Right cardiac atrium (tissue), 5 donors: ENCODE measurements at regions not wholly inside any gene's neighbourhood (a gene's known extent, or its start where the extent isn't known, plus 50 kb on each side); places are given as distances from the start of the nearest gene placed in this dataset.

Experiments used
- ATAC-seq, 2 donors: fragments of 200-7000 bp; cut with Tn5 transposase; one replicate each; pipeline versions ENCODE4 v1.8.0 to v1.9.1; 2020; ENCODE audit warnings: moderate library complexity in 2 of 2, mild to moderate bottlenecking in 1 of 2
- DNase-seq, 3 donors: peaks; one replicate each; pipeline ENCODE4 v3.0.0-alpha.2; 2020
- H3K27ac ChIP-seq: one replicate; pipeline ENCODE4 v1.5.1; 2013; ENCODE audit warnings: mild to moderate bottlenecking, low read length, control low read depth, moderate library complexity
- H3K27me3 ChIP-seq: one replicate; pipeline ENCODE4 v1.6.1; 2013; ENCODE audit not compliant: control insufficient read depth, insufficient read depth
- H3K4me1 ChIP-seq: one replicate; pipeline ENCODE4 v1.6.1; 2013; ENCODE audit warnings: low read length; ENCODE audit not compliant: control insufficient read depth, insufficient read depth
- H3K4me3 ChIP-seq: one replicate; pipeline ENCODE4 v1.5.1; 2013; ENCODE audit warnings: low read length, control low read depth
- H3K9me3 ChIP-seq: one replicate; pipeline ENCODE4 v1.6.1; 2013; ENCODE audit warnings: low read length; ENCODE audit not compliant: control insufficient read depth
- WGBS: extraction: QIAGEN DNeasy Blood & Tissue Kit; methylation state at CpG from one replicate; pipeline ENCODE4 v1.1.7; 2013; 5-methylcytosine and 5-hydroxymethylcytosine counted together
- intact Hi-C, 4 donors: fragments of 100-400 bp; cut with DNase I; formaldehyde crosslinking; loops; one replicate each; pipeline versions ENCODE4 v1.11.0 to v1.14.0; 2022 to 2023
- donor health status: healthy with polysubstance abuse.
- donor health status: DM: no; HTN: yes; CAD: no.
- donor health status: DM: no; HTN: no; CAD: no.
- donor health status: DM: no; HTN: yes; CAD: no; lungs with severe emphysema.
- donor health status: DM: yes; HTN: yes; CAD: no.

GRCh38 chr2:11097038-11097720 is 58.1 kb upstream of the SLC66A3 start:
- Histone ChIP-seq H3K9me3 (no peaks in the 10 kb centered on the region), H3K27ac (no peak overlapping the region), H3K27me3 (no peaks in the 10 kb centered on the region), H3K4me3 (no peak overlapping the region), H3K4me1 (no peaks in the 10 kb centered on the region)
- no peak for ATAC-seq
- WGBS, result 76% methylated on average over 13 of the region's 13 CpGs
- intact Hi-C loops, result no loop called here
- peak in 1 of 3 donors; percentile 61 for DNase-seq

GRCh38 chr2:11097854-11098387 is 57.3 kb upstream of the SLC66A3 start:
- WGBS, result 81% methylated on average over 13 of the region's 13 CpGs
- no peak overlapping the region for H3K27ac ChIP-seq
- H3K9me3 ChIP-seq, result no peaks in the 10 kb centered on the region
- intact Hi-C loops, result no loop called here
- DNase-seq (no peak), ATAC-seq (no peak)
- H3K27me3 ChIP-seq, result no peaks in the 10 kb centered on the region
- H3K4me3 ChIP-seq, result no peak overlapping the region
- H3K4me1 ChIP-seq, result no peaks in the 10 kb centered on the region

- WGBS, result 90% methylated on average over 14 of the region's 14 CpGs
- no peak for ATAC-seq
- intact Hi-C loops, result no loop called here
- Histone ChIP-seq H3K27ac (no peak overlapping the region), H3K9me3 (no peaks in the 10 kb centered on the region), H3K27me3 (no peaks in the 10 kb centered on the region), H3K4me3 (no peak overlapping the region), H3K4me1 (no peaks in the 10 kb centered on the region)
- no peak for DNase-seq
These were observed 55.9 kb upstream of the SLC66A3 start for GRCh38 chr2:11099122-11100065.

- ATAC-seq, result no peak
- 92% methylated on average over 6 of the region's 6 CpGs for WGBS
- H3K4me1 ChIP-seq, result no peaks in the 10 kb centered on the region
- H3K4me3 ChIP-seq, result no peak overlapping the region
- intact Hi-C loops, result no loop called here
- H3K9me3 ChIP-seq, result no peaks in the 10 kb centered on the region
- no peak overlapping the region for H3K27ac ChIP-seq
- no peak for DNase-seq
- H3K27me3 ChIP-seq, result no peaks in the 10 kb centered on the region
These were observed 55.1 kb upstream of the SLC66A3 start for GRCh38 chr2:11100130-11100529.

GRCh38 chr2:11100976-11101375 is 54.3 kb upstream of the SLC66A3 start:
- no peaks in the 10 kb centered on the region for H3K4me1 ChIP-seq
- H3K9me3 ChIP-seq, result no peaks in the 10 kb centered on the region
- H3K27ac ChIP-seq, result no peak overlapping the region
- DNase-seq (no peak), ATAC-seq (no peak)
- no peak overlapping the region for H3K4me3 ChIP-seq
- intact Hi-C loops, result no loop called here
- 93% methylated on average over 6 of the region's 6 CpGs for whole genome bisulfite sequencing
- no peaks in the 10 kb centered on the region for H3K27me3 ChIP-seq

- Histone ChIP-seq H3K4me3 (no peak overlapping the region), H3K27ac (no peak overlapping the region), H3K27me3 (no peaks in the 10 kb centered on the region), H3K9me3 (no peaks in the 10 kb centered on the region), H3K4me1 (no peaks in the 10 kb centered on the region)
- 82% methylated on average over 4 of the region's 4 CpGs for WGBS
- ATAC-seq, result no peak
- intact Hi-C loops, result no loop called here
- no peak for DNase-seq
These were observed 53.8 kb upstream of the SLC66A3 start for GRCh38 chr2:11101430-11101829.

GRCh38 chr2:11102466-11102865 is 52.8 kb upstream of the SLC66A3 start:
- intact Hi-C loops, result no loop called here

GRCh38 chr2:11102956-11103860 is 52.1 kb upstream of the SLC66A3 start:
- Histone ChIP-seq H3K27ac (no peak overlapping the region), H3K4me1 (no peaks in the 10 kb centered on the region), H3K4me3 (no peak overlapping the region), H3K9me3 (no peaks in the 10 kb centered on the region), H3K27me3 (no peaks in the 10 kb centered on the region)
- intact Hi-C loops, result no loop called here
- no peak for DNase-seq
- ATAC-seq, result no peak
- 84% methylated on average over 25 of the region's 25 CpGs for WGBS

More at GRCh38 chr2:11102466-11102865, 52.8 kb upstream of the SLC66A3 start:
- no peaks in the 10 kb centered on the region for H3K4me1 ChIP-seq
- DNase-seq (no peak), ATAC-seq (no peak)
- no peak overlapping the region for H3K27ac ChIP-seq
- no peak overlapping the region for H3K4me3 ChIP-seq
- no peaks in the 10 kb centered on the region for H3K27me3 ChIP-seq
- WGBS, result 85% methylated on average over 11 of the region's 11 CpGs
- no peaks in the 10 kb centered on the region for H3K9me3 ChIP-seq

- intact Hi-C loops, result no loop called here
- no peaks in the 10 kb centered on the region for H3K9me3 ChIP-seq
- no peaks in the 10 kb centered on the region for H3K27me3 ChIP-seq
- no peaks in the 10 kb centered on the region for H3K4me1 ChIP-seq
- ATAC-seq (no peak), DNase-seq (no peak)
- no peak overlapping the region for H3K27ac ChIP-seq
- WGBS, result 83% methylated on average over 18 of the region's 18 CpGs
- H3K4me3 ChIP-seq, result no peak overlapping the region
These were observed 51.1 kb upstream of the SLC66A3 start for GRCh38 chr2:11103984-11104793.
